HCT116 (cell line): ENCODE measurements at regions not wholly inside any gene's neighbourhood (a gene's known extent, or its start where the extent isn't known, plus 50 kb on each side); places are given as distances from the start of the nearest gene placed in this dataset.

Experiments used
- ATAC-seq: fragments of 200-7000 bp; cut with Tn5 transposase; 2 replicates; pipeline ENCODE4 v1.9.1; 2020; ENCODE audit warnings: mild to moderate bottlenecking, moderate library complexity
- BruUV-seq: library from RNA; stranded (reverse); fragments of 400-500 nt; replicated peaks from 2 replicates; lab custom pipeline; 2021; lab: Mats Ljungman, UMichigan
- CTCF ChIA-PET: fragments of 300-600 bp; sonication (Branson Sonifier 250); formaldehyde crosslinking; loops from one replicate; lab custom pipeline; 2021; ENCODE audit warnings: antibody characterized with exemption; lab: Charles Lee
- POLR2A ChIA-PET: fragments of 300-600, 350-600 bp; sonication (Branson Sonifier 250); formaldehyde crosslinking; loops from one replicate; lab custom pipeline; 2021; ENCODE audit warnings: antibody characterized with exemption; lab: Charles Lee
- RAD21 ChIA-PET, 2 experiments: fragments of 300-600 bp; sonication (Branson Sonifier 250); formaldehyde crosslinking; loops; one replicate each; lab custom pipeline; 2023; ENCODE audit warnings: low total read pairs in 2 of 2; ENCODE audit not compliant: uncharacterized antibody in 2 of 2, unreplicated experiment in 2 of 2, low non-redundant PET in 1 of 2; lab: Charles Lee
- DNase-seq: peaks from one replicate; pipeline ENCODE4 v3.0.0-alpha.2; 2010; ENCODE audit warnings: low read depth, low spot score
- H2AFZ ChIP-seq: fragments of 200-600 bp; shearing (Covaris generic), sonication (generic); 2 replicates; pipeline ENCODE4 v1.6.1; 2017; ENCODE audit warnings: low read depth, mixed run types, mixed read lengths, antibody characterized with exemption, low read length; ENCODE audit not compliant: poor library complexity, severe bottlenecking
- H3K27ac ChIP-seq: 2 replicates; pipeline ENCODE4 v1.5.1; 2012; ENCODE audit warnings: low read depth, low read length
- H3K27me3 ChIP-seq: fragments of 200-600 bp; sonication (generic); 2 replicates; pipeline ENCODE4 v1.6.1; 2016; ENCODE audit warnings: mixed run types, low read length, mixed read lengths; ENCODE audit not compliant: insufficient read depth
- H3K36me3 ChIP-seq, 2 experiments: fragments of 200-500 bp in 1 of 2; fragments of 200-600 bp in 1 of 2; sonication (Bioruptor generic) in 1 of 2; sonication (generic) in 1 of 2; 2 replicates each; pipeline versions ENCODE4 v1.5.1 to v1.6.1; 2014 to 2016; ENCODE audit warnings: low read length in 2 of 2, inconsistent platforms in 1 of 2, mixed read lengths in 1 of 2, mixed run types in 1 of 2; ENCODE audit not compliant: insufficient read depth in 2 of 2, control insufficient read depth in 1 of 2
- H3K4me1 ChIP-seq, 2 experiments: fragments of 200-600 bp in 1 of 2; sonication (generic) in 1 of 2; 2 replicates each; pipeline versions ENCODE4 v1.5.1 to v1.6.1; 2012 to 2017; ENCODE audit warnings: low read length in 2 of 2, inconsistent platforms in 1 of 2, mild to moderate bottlenecking in 1 of 2, mixed read lengths in 1 of 2, mixed run types in 1 of 2, moderate library complexity in 1 of 2; ENCODE audit not compliant: insufficient read depth in 2 of 2, control insufficient read depth in 1 of 2
- H3K4me2 ChIP-seq: fragments of 200-600 bp; sonication (generic); 2 replicates; pipeline ENCODE4 v1.6.1; 2017; ENCODE audit warnings: mixed run types, low read length, mixed read lengths
- H3K4me3 ChIP-seq, 2 experiments: fragments of 200-600 bp in 1 of 2; sonication (generic) in 1 of 2; replicated peaks in 1 of 2; 2 replicates each; pipeline ENCODE4 v1.5.1; 2011 to 2016; ENCODE audit warnings: low read length in 2 of 2, control low read depth in 1 of 2, low read depth in 1 of 2, mild to moderate bottlenecking in 1 of 2, mixed read lengths in 1 of 2, mixed run types in 1 of 2
- H3K79me2 ChIP-seq: fragments of 200-600 bp; sonication (generic); 2 replicates; pipeline ENCODE4 v1.6.1; 2017; ENCODE audit warnings: mild to moderate bottlenecking, mixed run types, low read length, moderate library complexity, mixed read lengths; ENCODE audit not compliant: insufficient read depth
- H3K9ac ChIP-seq: fragments of 200-600 bp; sonication (generic); 2 replicates; pipeline ENCODE4 v1.6.1; 2016; ENCODE audit warnings: low read length, mixed read lengths
- H3K9me2 ChIP-seq: fragments of 200-600 bp; sonication (generic), shearing (Covaris generic); 2 replicates; pipeline ENCODE4 v1.6.1; 2017; ENCODE audit warnings: mixed run types, mild to moderate bottlenecking, moderate library complexity; ENCODE audit not compliant: insufficient read depth
- H3K9me3 ChIP-seq, 2 experiments: fragments of 200-500 bp in 1 of 2; fragments of 200-600 bp in 1 of 2; sonication (Bioruptor generic) in 1 of 2; sonication (generic) in 1 of 2; 2 replicates each; pipeline ENCODE4 v1.6.1; 2014 to 2017; ENCODE audit warnings: low read length in 2 of 2, mixed read lengths in 2 of 2, inconsistent platforms in 1 of 2, low read depth in 1 of 2, mild to moderate bottlenecking in 1 of 2, mixed run types in 1 of 2, moderate library complexity in 1 of 2; ENCODE audit not compliant: control insufficient read depth in 1 of 2, insufficient read depth in 1 of 2
- H4K20me1 ChIP-seq: fragments of 200-600 bp; sonication (generic), shearing (Covaris generic); 2 replicates; pipeline ENCODE4 v1.6.1; 2017; ENCODE audit warnings: mixed run types, mild to moderate bottlenecking, moderate library complexity; ENCODE audit not compliant: insufficient read depth
- ATF3 ChIP-seq: IDR thresholded peaks from 2 replicates; pipeline ENCODE4 v1.6.1; 2012
- CBX3 ChIP-seq: IDR thresholded peaks from 2 replicates; pipeline ENCODE4 v1.6.1; 2012; ENCODE audit warnings: low read depth
- CEBPB ChIP-seq: IDR thresholded peaks from 2 replicates; pipeline ENCODE4 v1.6.1; 2012; ENCODE audit warnings: low read depth
- ELF1 ChIP-seq: IDR thresholded peaks from 2 replicates; pipeline ENCODE4 v1.6.1; 2012; ENCODE audit warnings: low read depth, borderline replicate concordance
- EZH2 ChIP-seq: fragments of 200-600 bp; sonication (generic); IDR thresholded peaks from 2 replicates; pipeline ENCODE4 v1.6.1; 2017; ENCODE audit warnings: antibody characterized with exemption, mixed run types
- FOSL1 ChIP-seq: IDR thresholded peaks from 2 replicates; pipeline ENCODE4 v1.6.1; 2012; ENCODE audit warnings: low read depth
- POLR2A ChIP-seq: IDR thresholded peaks from 2 replicates; pipeline ENCODE4 v1.7.0; 2011; ENCODE audit warnings: borderline replicate concordance; ENCODE audit not compliant: insufficient read depth, insufficient read length; ENCODE audit errors: extremely low read depth
- POLR2AphosphoS5 ChIP-seq: IDR thresholded peaks from 2 replicates; pipeline ENCODE4 v1.6.1; 2011; ENCODE audit warnings: mild to moderate bottlenecking, low read depth, low read length, moderate library complexity
- YY1 ChIP-seq: IDR thresholded peaks from 2 replicates; pipeline ENCODE4 v1.6.1; 2011; ENCODE audit warnings: low read length, low read depth, moderate library complexity, mild to moderate bottlenecking; ENCODE audit not compliant: insufficient replicate concordance; ENCODE audit errors: extremely low read depth
- ZNF274 ChIP-seq: fragments of 200-500 bp; sonication (Bioruptor generic); IDR thresholded peaks from 2 replicates; pipeline ENCODE4 v1.6.1; 2014; ENCODE audit warnings: mild to moderate bottlenecking, low read depth, low read length, inconsistent platforms
- intact Hi-C: fragments of 100-400 bp; cut with micrococcal nuclease; formaldehyde crosslinking; loops from 2 replicates; pipeline ENCODE4 v1.10.0; 2022
- TF ChIP-seq, protein P1 (sequence below): IDR thresholded peaks from 2 replicates; pipeline ENCODE4 v1.6.1; 2012; ENCODE audit warnings: low read depth
- TF ChIP-seq, protein P2 (sequence below), 3 experiments: fragments of 200-600 bp in 1 of 3; sonication (generic) in 1 of 3; IDR thresholded peaks in 2 of 3; conservative IDR thresholded peaks in 1 of 3; 2 replicates each; pipeline ENCODE4 v1.5.1; 2012 to 2017; ENCODE audit warnings: low read depth in 2 of 3, low read length in 2 of 3, antibody characterized with exemption in 1 of 3, borderline replicate concordance in 1 of 3, control low read depth in 1 of 3, mild to moderate bottlenecking in 1 of 3, mixed read lengths in 1 of 3, mixed run types in 1 of 3, moderate library complexity in 1 of 3; ENCODE audit not compliant: insufficient read depth in 1 of 3
- TF ChIP-seq, protein P3 (sequence below): IDR thresholded peaks from 2 replicates; pipeline ENCODE4 v1.6.1; 2011; ENCODE audit warnings: mild to moderate bottlenecking, low read length, moderate library complexity; ENCODE audit not compliant: insufficient replicate concordance; ENCODE audit errors: extremely low read depth

GRCh38 chr4:116668190-116668589, 417.2 kb downstream of the TRAM1L1 start:
- ChIA-PET POLR2A (no interaction called here), RAD21 (no interaction called here), CTCF (no interaction called here)
- Histone ChIP-seq H3K36me3 (no peaks in the 10 kb centered on the region), H2AFZ (no peak overlapping the region), H3K4me2 (no peak overlapping the region), H3K9me3 (no peaks in the 10 kb centered on the region), H3K9me2 (no peaks in the 10 kb centered on the region), H4K20me1 (no peaks in the 10 kb centered on the region), H3K9ac (no peak overlapping the region), H3K79me2 (no peaks in the 10 kb centered on the region), H3K4me3 (no peak overlapping the region), H3K27ac (no peak overlapping the region), H3K4me1 (no peaks in the 10 kb centered on the region), H3K27me3 (no peaks in the 10 kb centered on the region)
- DNase-seq (no peak), ATAC-seq (no peak)
- intact Hi-C loops: no loop called here
- no TSS peak for BruUV-seq
- TF ChIP-seq, protein P1, sequence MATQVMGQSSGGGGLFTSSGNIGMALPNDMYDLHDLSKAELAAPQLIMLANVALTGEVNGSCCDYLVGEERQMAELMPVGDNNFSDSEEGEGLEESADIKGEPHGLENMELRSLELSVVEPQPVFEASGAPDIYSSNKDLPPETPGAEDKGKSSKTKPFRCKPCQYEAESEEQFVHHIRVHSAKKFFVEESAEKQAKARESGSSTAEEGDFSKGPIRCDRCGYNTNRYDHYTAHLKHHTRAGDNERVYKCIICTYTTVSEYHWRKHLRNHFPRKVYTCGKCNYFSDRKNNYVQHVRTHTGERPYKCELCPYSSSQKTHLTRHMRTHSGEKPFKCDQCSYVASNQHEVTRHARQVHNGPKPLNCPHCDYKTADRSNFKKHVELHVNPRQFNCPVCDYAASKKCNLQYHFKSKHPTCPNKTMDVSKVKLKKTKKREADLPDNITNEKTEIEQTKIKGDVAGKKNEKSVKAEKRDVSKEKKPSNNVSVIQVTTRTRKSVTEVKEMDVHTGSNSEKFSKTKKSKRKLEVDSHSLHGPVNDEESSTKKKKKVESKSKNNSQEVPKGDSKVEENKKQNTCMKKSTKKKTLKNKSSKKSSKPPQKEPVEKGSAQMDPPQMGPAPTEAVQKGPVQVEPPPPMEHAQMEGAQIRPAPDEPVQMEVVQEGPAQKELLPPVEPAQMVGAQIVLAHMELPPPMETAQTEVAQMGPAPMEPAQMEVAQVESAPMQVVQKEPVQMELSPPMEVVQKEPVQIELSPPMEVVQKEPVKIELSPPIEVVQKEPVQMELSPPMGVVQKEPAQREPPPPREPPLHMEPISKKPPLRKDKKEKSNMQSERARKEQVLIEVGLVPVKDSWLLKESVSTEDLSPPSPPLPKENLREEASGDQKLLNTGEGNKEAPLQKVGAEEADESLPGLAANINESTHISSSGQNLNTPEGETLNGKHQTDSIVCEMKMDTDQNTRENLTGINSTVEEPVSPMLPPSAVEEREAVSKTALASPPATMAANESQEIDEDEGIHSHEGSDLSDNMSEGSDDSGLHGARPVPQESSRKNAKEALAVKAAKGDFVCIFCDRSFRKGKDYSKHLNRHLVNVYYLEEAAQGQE: no peak
- TF ChIP-seq, protein P2, sequence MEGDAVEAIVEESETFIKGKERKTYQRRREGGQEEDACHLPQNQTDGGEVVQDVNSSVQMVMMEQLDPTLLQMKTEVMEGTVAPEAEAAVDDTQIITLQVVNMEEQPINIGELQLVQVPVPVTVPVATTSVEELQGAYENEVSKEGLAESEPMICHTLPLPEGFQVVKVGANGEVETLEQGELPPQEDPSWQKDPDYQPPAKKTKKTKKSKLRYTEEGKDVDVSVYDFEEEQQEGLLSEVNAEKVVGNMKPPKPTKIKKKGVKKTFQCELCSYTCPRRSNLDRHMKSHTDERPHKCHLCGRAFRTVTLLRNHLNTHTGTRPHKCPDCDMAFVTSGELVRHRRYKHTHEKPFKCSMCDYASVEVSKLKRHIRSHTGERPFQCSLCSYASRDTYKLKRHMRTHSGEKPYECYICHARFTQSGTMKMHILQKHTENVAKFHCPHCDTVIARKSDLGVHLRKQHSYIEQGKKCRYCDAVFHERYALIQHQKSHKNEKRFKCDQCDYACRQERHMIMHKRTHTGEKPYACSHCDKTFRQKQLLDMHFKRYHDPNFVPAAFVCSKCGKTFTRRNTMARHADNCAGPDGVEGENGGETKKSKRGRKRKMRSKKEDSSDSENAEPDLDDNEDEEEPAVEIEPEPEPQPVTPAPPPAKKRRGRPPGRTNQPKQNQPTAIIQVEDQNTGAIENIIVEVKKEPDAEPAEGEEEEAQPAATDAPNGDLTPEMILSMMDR (IDR thresholded peaks at IDR 0.05 in 2 of 3, conservative IDR thresholded peaks at IDR 0.05 in 1 of 3; ENCODE audit: borderline replicate concordance in 1 of 3, insufficient read depth in 1 of 3, low read depth in 2 of 3, low read length in 2 of 3): peak in 2 of 3 experiments; percentile 24 to 43; a peak in 3 of 6 replicates

- ChIA-PET POLR2A (no interaction called here), CTCF (no interaction called here)
- H3K27ac ChIP-seq: no peak overlapping the region
- no peak for TF ChIP-seq EZH2
- no peak for TF ChIP-seq CBX3
- no peak for TF ChIP-seq POLR2AphosphoS5
- no peak for TF ChIP-seq ZNF274
- TF ChIP-seq ATF3: no peak
- TF ChIP-seq YY1: no peak
- TF ChIP-seq, protein P3, sequence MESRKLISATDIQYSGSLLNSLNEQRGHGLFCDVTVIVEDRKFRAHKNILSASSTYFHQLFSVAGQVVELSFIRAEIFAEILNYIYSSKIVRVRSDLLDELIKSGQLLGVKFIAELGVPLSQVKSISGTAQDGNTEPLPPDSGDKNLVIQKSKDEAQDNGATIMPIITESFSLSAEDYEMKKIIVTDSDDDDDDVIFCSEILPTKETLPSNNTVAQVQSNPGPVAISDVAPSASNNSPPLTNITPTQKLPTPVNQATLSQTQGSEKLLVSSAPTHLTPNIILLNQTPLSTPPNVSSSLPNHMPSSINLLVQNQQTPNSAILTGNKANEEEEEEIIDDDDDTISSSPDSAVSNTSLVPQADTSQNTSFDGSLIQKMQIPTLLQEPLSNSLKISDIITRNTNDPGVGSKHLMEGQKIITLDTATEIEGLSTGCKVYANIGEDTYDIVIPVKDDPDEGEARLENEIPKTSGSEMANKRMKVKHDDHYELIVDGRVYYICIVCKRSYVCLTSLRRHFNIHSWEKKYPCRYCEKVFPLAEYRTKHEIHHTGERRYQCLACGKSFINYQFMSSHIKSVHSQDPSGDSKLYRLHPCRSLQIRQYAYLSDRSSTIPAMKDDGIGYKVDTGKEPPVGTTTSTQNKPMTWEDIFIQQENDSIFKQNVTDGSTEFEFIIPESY: no peak
- TF ChIP-seq POLR2A: no peak
- no peak for TF ChIP-seq CEBPB
- no peak for TF ChIP-seq FOSL1
- TF ChIP-seq ELF1: no peak
These were observed 419.7 kb downstream of the TRAM1L1 start for GRCh38 chr4:116665716-116666115.

More at GRCh38 chr4:116665716-116666115, 419.7 kb downstream of the TRAM1L1 start:
- no peak overlapping the region for H2AFZ ChIP-seq
- no peaks in the 10 kb centered on the region for H3K9me2 ChIP-seq
- no peak overlapping the region for H3K4me3 ChIP-seq
- H4K20me1 ChIP-seq: no peaks in the 10 kb centered on the region
- H3K79me2 ChIP-seq: no peaks in the 10 kb centered on the region
- no peak overlapping the region for H3K9ac ChIP-seq
- H3K36me3 ChIP-seq: no peaks in the 10 kb centered on the region
- intact Hi-C loops: no loop called here
- no peak for ATAC-seq
- RAD21 ChIA-PET: no interaction called here
- no peaks in the 10 kb centered on the region for H3K27me3 ChIP-seq
- H3K4me2 ChIP-seq: no peak overlapping the region
- H3K9me3 ChIP-seq: no peaks in the 10 kb centered on the region
- no TSS peak for BruUV-seq
- H3K4me1 ChIP-seq: no peaks in the 10 kb centered on the region
- DNase-seq: no peak
